Stomach (tissue), 8 donors: ENCODE measurements at regions not wholly inside any gene's neighbourhood (a gene's known extent, or its start where the extent isn't known, plus 50 kb on each side); places are given as distances from the start of the nearest gene placed in this dataset.

Experiments used
- DNase-seq, 2 donors: peaks; one replicate each; pipeline versions ENCODE4 v3.0.0 to v3.0.0-alpha.2; 2013 to 2019
- H3K27ac ChIP-seq, 5 donors: fragments of 200-600 bp in 4 of 5; sonication (generic) in 4 of 5; one replicate each; pipeline ENCODE4 v1.5.1; 2013 to 2019; ENCODE audit warnings: mild to moderate bottlenecking in 1 of 5, moderate library complexity in 1 of 5
- H3K27me3 ChIP-seq, 3 donors: fragments of 200-600 bp; sonication (generic); one replicate each; pipeline ENCODE4 v1.5.1; 2017 to 2019; ENCODE audit warnings: mixed run types in 1 of 3
- H3K36me3 ChIP-seq, 4 donors: fragments of 200-600 bp; sonication (generic); 1 replicate in 3 of 4; 2 replicates in 1 of 4; pipeline ENCODE4 v1.5.1; 2016 to 2019
- H3K4me1 ChIP-seq, 4 donors: fragments of 200-600 bp; sonication (generic); one replicate each; pipeline ENCODE4 v1.5.1; 2016 to 2019
- H3K4me3 ChIP-seq, 4 donors: fragments of 200-600 bp; sonication (generic) in 3 of 4; one replicate each; pipeline ENCODE4 v1.5.1; 2016 to 2019; ENCODE audit warnings: mild to moderate bottlenecking in 1 of 4
- H3K9me3 ChIP-seq, 4 donors: fragments of 200-600 bp; sonication (generic); one replicate each; pipeline ENCODE4 v1.5.1; 2016 to 2019
- EP300 ChIP-seq: sonication (generic); formaldehyde crosslinking; IDR thresholded peaks from one replicate; pipeline ENCODE4 v1.6.1; 2017; ENCODE audit warnings: antibody characterized with exemption
- POLR2A ChIP-seq, 4 donors: fragments of 450-650 bp; IDR thresholded peaks; one replicate each; pipeline ENCODE4 v1.6.1; 2016; ENCODE audit warnings: antibody characterized with exemption in 4 of 4, control low read depth in 2 of 4, mild to moderate bottlenecking in 1 of 4, moderate library complexity in 1 of 4
- POLR2AphosphoS5 ChIP-seq, 3 donors: sonication (generic); formaldehyde crosslinking; IDR thresholded peaks; one replicate each; pipeline ENCODE4 v1.6.1; 2016; ENCODE audit warnings: antibody characterized with exemption in 3 of 3
- WGBS, 5 donors: extraction: QIAGEN DNeasy Blood & Tissue Kit in 3 of 5; methylation state at CpG; one replicate each; pipeline versions ENCODE4 v1.1.5 to v1.1.7; 2013 to 2018; 5-methylcytosine and 5-hydroxymethylcytosine counted together
- intact Hi-C: fragments of 100-400 bp; cut with DNase I; formaldehyde crosslinking; loops from one replicate; pipeline ENCODE4 v1.15.1; 2023; ENCODE audit warnings: low total_unique reads
- TF ChIP-seq, protein P1 (sequence below), 7 experiments: fragments of 450-650 bp in 4 of 7; fragments of 200-600 bp in 3 of 7; sonication (generic) in 3 of 7; IDR thresholded peaks; one replicate each; pipeline ENCODE4 v1.5.1; 2016 to 2019; ENCODE audit warnings: antibody characterized with exemption in 7 of 7, control low read depth in 2 of 7, mild to moderate bottlenecking in 1 of 7
- donor health status: healthy with polysubstance abuse.
- donor health status: Bipolar disorder and iron deficiency.
- donor health status: healthy.

DNA sequence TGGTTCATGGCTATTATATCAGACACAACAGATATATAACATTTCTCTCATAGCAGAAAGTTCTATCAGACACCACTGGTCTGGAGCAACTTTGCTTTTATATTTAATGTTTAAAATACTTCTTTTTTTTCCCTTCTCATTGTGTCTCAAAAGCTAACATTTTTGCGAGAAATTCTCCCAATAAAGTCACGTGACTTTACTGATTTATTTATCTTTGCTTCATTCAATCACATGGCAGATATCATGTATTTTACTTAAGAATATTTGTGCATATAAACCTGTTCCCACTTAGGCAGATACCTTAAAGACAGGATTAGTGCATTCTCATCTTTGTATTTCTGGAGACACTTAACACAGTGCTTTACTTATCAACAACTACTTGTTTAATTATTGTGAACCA lies 1093.1 kb upstream of the LRRN3 start:
- WGBS, 5 donors: 80 to 86% (median 82%) methylated on average over 2 of the region's 2 CpGs
- no peak for TF ChIP-seq POLR2A (IDR thresholded peaks at IDR 0.05)
- TF ChIP-seq EP300: no peak
- TF ChIP-seq POLR2AphosphoS5 (IDR thresholded peaks at IDR 0.05): no peak
- no peak overlapping the region for H3K27ac ChIP-seq
- H3K36me3 ChIP-seq: no peaks in the 10 kb centered on the region
- intact Hi-C loops: no loop called here
- H3K27me3 ChIP-seq: no peaks in the 10 kb centered on the region
- no peak for DNase-seq
- no peaks in the 10 kb centered on the region for H3K9me3 ChIP-seq
- no peaks in the 10 kb centered on the region for H3K4me1 ChIP-seq
- H3K4me3 ChIP-seq: no peak overlapping the region

DNA sequence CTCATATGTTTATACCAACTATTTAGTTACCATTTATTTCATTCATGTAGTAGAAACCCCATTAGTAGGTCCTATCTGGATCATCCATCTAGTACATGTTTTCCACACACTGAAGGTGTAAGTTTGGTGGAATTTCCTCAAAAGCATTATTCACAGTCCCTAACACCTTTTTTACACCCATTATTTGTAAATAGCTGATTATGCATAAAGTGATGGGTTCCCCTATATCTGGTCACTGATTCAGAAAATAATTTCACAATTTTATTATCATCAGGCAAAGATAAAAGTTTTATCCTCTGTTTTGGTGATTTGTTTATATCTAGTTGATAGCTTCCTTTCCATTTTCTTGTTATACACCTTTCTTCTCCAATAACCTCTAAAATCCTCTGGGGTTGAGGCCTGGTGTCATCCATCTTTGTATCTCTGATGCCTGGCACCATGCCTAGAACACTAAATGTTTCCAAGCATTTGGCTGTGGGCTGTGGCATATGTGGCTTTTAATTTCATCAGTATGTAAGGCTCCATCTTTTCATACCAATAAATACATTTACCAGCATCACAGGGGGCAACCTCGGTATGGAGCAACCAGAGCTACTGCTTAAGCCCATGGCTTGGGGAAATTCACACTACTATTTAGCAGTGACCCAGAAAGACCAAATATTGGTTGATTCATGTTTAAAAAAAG lies 1089.5 kb upstream of the LRRN3 start:
- H3K27me3 ChIP-seq: no peaks in the 10 kb centered on the region
- no peak overlapping the region for H3K27ac ChIP-seq
- no peaks in the 10 kb centered on the region for H3K36me3 ChIP-seq
- no peak overlapping the region for H3K4me3 ChIP-seq
- WGBS, 5 donors: 69 to 95% (median 87%) methylated on average over 1 of the region's 1 CpG
- H3K9me3 ChIP-seq: no peaks in the 10 kb centered on the region
- intact Hi-C loops: no loop called here
- no peak for DNase-seq
- H3K4me1 ChIP-seq: no peaks in the 10 kb centered on the region
- TF ChIP-seq, protein P1, sequence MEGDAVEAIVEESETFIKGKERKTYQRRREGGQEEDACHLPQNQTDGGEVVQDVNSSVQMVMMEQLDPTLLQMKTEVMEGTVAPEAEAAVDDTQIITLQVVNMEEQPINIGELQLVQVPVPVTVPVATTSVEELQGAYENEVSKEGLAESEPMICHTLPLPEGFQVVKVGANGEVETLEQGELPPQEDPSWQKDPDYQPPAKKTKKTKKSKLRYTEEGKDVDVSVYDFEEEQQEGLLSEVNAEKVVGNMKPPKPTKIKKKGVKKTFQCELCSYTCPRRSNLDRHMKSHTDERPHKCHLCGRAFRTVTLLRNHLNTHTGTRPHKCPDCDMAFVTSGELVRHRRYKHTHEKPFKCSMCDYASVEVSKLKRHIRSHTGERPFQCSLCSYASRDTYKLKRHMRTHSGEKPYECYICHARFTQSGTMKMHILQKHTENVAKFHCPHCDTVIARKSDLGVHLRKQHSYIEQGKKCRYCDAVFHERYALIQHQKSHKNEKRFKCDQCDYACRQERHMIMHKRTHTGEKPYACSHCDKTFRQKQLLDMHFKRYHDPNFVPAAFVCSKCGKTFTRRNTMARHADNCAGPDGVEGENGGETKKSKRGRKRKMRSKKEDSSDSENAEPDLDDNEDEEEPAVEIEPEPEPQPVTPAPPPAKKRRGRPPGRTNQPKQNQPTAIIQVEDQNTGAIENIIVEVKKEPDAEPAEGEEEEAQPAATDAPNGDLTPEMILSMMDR (IDR thresholded peaks at IDR 0.05): no peak
- no peak for TF ChIP-seq EP300
- TF ChIP-seq POLR2A (IDR thresholded peaks at IDR 0.05): no peak
- TF ChIP-seq POLR2AphosphoS5 (IDR thresholded peaks at IDR 0.05): no peak

DNA sequence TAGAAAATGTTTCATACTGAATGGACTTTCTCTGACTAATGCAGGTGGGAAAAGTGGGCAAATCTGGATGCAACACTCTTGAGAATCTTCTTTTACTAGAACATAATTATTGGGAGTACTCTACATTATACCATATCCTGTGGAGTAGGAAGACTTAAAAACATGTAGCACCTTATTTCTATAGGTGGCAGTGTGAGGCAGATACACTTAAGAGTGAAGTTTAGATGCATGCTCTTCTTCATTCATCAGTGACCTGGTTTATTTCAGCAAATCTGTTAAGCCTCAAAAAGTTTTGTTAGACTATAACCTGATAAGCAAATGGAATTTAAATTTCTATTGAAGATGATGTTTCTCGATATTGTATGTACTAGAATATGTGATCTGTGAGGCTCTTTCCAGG lies 1087.1 kb upstream of the LRRN3 start:
- TF ChIP-seq EP300 (no peak), POLR2AphosphoS5 (IDR thresholded peaks at IDR 0.05) (no peak), POLR2A (IDR thresholded peaks at IDR 0.05) (no peak)
- TF ChIP-seq, protein P1 (IDR thresholded peaks at IDR 0.05): no peak
- intact Hi-C loops: no loop called here
- Histone ChIP-seq H3K9me3 (no peaks in the 10 kb centered on the region), H3K4me3 (no peak overlapping the region), H3K4me1 (no peaks in the 10 kb centered on the region), H3K27ac (no peak overlapping the region), H3K27me3 (no peaks in the 10 kb centered on the region), H3K36me3 (no peaks in the 10 kb centered on the region)
- DNase-seq: peak in 1 of 2 donors; percentile 3
- 74 to 95% (median 83%) methylated on average over 1 of the region's 1 CpG for WGBS, 5 donors

DNA sequence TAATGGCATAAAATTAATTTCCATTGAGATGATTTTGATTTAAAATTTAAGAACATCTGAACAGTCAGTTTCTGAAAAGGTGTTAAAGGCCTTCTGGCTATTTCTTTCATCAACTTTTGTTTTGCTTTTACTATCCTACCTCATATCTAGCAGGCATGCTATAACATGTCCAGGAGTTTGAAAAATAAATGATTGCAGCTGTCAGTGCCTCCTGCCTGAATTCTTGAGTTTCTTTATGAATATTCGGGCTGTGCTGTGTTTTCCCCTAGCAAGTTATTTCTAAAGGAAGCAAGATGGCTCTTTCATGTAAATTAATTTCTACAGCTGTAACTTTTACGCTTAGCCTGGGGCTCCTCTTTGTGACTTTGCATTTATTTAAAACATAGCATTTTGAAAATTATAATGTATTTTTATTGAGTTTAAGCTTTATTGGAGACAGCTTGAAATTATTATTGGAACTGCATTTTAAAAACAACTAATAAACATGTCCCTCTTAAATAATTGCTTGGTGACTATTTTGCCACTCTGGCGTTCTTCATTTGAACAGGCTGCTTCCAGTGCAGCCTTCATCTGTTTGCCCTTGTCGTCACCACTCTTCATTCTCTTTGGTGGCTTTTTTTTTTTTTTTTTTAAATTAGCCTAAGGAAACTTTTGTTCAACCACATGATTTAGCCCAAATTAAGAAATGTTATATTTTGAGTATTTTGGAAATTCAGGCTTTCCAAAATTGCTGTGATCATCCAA lies 1083.4 kb upstream of the LRRN3 start:
- Histone ChIP-seq H3K27ac (no peak overlapping the region), H3K4me3 (no peak overlapping the region), H3K4me1 (no peaks in the 10 kb centered on the region), H3K27me3 (no peaks in the 10 kb centered on the region), H3K36me3 (no peaks in the 10 kb centered on the region), H3K9me3 (no peaks in the 10 kb centered on the region)
- 80 to 87% (median 82%) methylated on average over 4 of the region's 4 CpGs for WGBS, 5 donors
- DNase-seq: no peak
- no peak for TF ChIP-seq POLR2AphosphoS5 (IDR thresholded peaks at IDR 0.05)
- intact Hi-C loops: no loop called here

DNA sequence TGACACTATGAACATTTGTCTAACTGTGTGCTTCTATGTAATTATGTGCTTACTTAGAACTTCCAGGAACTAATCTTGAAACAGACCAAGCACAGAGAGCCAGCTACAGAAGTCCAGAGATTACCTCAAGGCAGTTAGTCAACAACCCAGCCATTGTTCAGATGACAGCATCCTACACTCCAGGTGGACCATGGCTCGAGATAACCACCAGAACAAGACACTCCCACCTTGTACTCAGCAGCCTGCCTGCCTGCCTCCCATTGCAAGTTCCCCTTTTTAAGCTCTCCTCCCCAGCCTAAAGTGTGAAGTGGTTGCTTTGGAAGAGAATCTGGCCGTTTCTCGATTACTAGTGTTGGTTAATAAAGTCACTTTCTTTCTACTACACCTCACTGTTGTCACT lies 1080.6 kb upstream of the LRRN3 start:
- Histone ChIP-seq H3K9me3 (no peaks in the 10 kb centered on the region), H3K27ac (no peak overlapping the region), H3K4me3 (no peak overlapping the region), H3K4me1 (no peaks in the 10 kb centered on the region), H3K27me3 (no peaks in the 10 kb centered on the region), H3K36me3 (no peaks in the 10 kb centered on the region)
- WGBS, 5 donors: 16 to 44% (median 30%) methylated on average over 3 of the region's 3 CpGs
- TF ChIP-seq POLR2A (IDR thresholded peaks at IDR 0.05) (no peak), POLR2AphosphoS5 (IDR thresholded peaks at IDR 0.05) (no peak)
- peak in 1 of 2 donors; percentile 48 for DNase-seq
- intact Hi-C loops: no loop called here

DNA sequence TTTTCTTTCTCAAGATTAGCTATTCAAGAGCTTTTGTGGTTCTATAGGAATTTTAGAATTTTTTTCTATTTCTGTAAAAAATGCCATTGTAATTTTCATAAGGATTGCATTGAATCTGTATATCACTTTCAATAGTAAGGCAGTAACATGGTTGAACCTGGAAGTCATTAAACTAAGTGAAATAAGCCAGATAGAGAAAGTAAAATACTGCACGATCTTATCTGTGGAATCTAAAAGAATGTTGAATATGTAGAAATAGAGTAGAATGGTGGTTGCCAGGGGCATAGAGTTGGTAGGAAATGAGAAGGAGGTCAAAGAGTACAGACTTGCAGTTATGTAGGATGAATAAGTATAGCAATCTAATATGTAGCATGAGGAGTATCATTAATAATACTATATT lies 1073.5 kb upstream of the LRRN3 start:
- Histone ChIP-seq H3K36me3 (no peaks in the 10 kb centered on the region), H3K27me3 (no peaks in the 10 kb centered on the region), H3K27ac (no peak overlapping the region), H3K4me1 (no peaks in the 10 kb centered on the region), H3K4me3 (no peak overlapping the region), H3K9me3 (no peaks in the 10 kb centered on the region)
- DNase-seq: no peak
- 62 to 82% (median 76%) methylated on average over 1 of the region's 1 CpG for WGBS, 5 donors
- intact Hi-C loops: no loop called here
- TF ChIP-seq, protein P1 (IDR thresholded peaks at IDR 0.05): no peak
- TF ChIP-seq EP300 (no peak), POLR2A (IDR thresholded peaks at IDR 0.05) (no peak), POLR2AphosphoS5 (IDR thresholded peaks at IDR 0.05) (no peak)
